NCI-H146 (cell line): ENCODE measurements at regions not wholly inside any gene's neighbourhood (a gene's known extent, or its start where the extent isn't known, plus 50 kb on each side); places are given as distances from the start of the nearest gene placed in this dataset.
A peak's percentile ranks its signal among the peaks of the same experiment; 100 is the strongest.

Source experiments
- DNase-seq: peaks from one replicate; lab custom pipeline; 2025; lab: John Stamatoyannopoulos, UW

DNA sequence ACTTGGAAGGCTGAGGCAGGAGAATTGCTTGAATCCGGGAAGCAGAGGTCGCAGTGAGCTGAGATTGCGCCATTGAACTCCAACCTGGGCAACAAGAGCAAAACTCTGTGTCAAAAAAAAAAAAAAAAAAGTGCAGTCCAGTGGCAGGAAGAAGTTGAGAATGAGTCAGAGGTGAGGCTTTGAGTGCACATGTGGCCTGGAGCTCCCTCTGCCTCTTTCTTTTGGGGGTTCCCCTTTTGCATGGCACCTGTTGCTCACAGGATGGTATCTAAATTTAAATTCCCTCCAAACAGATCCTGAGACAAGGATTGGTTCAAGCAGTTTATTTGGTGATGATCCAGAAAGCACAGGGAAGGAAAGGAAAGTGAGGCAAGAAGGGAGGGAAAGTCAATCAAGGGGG is 151.4 kb upstream of the STX18 start:
- no peak for DNase-seq

DNA sequence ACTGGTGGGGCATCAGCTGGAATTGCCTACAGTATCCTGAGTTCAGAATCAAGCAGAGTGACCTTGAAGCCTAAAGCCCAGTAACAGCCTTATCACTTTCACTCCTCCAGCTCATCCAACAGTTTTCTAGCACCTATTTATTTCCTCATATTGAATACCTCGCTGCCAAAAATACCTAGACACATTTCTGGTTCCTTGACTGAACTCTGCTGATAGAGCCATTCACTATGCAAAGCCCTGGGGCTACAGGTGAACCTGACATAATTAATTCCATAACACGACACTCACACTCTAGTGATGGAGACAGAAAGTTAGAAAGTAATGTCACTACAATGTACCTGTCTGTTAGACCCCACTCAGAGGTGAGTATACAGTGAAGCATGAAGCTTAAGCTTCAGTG is 149.0 kb upstream of the STX18 start:
- DNase-seq, result no peak

DNA sequence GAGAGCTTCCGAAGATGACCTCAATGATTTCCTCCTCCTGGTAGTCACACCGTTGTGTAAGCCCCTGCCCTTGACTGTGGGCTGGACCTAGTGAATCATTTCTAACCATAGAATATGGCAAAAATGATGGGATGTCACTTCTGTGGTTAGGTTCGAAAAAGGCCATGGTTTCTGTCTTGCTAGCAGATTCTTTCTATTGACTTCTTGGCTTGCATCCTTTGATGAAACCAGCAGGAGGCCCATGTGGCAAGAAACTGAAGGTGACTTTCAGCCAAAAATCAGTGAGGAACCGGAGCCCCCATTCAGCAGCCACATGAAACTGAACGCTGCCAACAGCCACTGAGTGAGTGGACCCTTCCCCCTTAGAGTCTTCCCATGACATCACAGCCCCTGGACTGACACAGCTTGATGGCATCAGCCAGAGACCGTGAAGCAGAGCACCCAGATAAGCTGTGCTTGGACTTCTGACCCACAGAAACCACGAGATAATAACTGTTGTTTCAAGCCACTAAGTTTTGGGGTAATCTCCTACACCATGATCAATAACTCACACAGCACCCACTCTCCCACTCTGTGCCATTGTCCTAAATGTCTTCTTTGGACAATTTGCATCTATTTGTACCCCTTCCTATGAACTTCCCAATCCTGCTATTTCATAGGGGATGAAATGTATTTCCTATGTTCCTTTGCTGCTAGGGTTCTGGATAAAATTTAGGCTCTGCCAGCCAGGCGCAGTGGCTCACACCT is 148.0 kb upstream of the STX18 start:
- no peak for DNase-seq

DNA sequence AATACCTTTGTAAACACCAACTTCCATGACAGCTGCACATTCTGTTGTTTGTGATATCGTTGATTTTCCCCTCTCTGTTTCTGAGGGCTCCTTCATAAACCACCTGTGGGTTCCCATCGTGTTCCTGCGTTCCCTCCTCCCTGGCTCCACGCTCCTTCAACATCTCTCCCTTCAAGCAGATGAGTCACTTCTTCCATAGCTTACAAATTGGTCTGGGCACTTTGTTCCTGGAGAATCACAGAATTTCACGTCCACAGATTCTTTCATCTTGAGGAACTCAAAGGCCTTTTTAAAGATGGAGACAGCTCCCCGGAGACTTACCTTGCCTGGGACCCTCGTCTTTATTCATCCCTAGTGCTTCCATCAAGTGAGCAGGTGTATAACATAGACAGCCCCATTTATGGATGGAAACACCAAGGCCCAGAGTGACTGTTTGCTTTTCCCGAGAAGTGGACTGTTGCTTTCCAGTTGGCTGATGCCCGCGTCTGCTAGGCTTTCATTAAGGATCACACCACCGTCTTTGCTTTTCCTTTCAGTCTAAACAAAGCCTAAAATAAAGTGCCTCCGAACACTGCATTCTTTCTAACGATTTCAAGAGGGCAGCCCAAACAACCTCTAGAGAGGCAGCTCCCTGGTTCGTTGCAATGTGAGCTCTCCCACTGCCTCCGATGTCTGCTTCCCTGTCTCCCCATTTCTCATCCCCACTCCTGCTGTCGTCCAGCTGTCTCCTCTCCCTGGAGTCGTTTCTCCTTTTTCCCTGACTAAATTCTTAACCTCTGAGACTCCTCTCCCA is 146.3 kb upstream of the STX18 start:
- no peak for DNase-seq

DNA sequence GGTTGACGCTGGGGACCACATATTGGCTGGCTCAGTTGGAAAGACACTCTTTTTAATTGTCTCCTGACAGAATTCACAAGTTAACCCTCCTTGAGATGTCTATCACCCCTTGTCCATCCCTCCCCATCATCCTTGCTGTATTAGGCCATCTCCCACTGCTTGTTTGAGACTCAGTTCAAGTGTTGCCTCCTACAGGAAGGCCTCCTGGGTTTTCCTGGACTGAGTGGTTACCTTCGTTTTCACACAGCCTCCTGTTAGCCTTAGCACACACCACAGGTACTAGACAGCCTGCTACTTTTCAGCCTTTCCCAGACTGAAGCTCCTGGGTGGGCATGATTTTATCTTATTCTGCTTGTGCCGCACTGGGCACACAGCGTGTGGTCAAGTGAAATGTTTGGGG is 145.3 kb upstream of the STX18 start:
- no peak for DNase-seq

DNA sequence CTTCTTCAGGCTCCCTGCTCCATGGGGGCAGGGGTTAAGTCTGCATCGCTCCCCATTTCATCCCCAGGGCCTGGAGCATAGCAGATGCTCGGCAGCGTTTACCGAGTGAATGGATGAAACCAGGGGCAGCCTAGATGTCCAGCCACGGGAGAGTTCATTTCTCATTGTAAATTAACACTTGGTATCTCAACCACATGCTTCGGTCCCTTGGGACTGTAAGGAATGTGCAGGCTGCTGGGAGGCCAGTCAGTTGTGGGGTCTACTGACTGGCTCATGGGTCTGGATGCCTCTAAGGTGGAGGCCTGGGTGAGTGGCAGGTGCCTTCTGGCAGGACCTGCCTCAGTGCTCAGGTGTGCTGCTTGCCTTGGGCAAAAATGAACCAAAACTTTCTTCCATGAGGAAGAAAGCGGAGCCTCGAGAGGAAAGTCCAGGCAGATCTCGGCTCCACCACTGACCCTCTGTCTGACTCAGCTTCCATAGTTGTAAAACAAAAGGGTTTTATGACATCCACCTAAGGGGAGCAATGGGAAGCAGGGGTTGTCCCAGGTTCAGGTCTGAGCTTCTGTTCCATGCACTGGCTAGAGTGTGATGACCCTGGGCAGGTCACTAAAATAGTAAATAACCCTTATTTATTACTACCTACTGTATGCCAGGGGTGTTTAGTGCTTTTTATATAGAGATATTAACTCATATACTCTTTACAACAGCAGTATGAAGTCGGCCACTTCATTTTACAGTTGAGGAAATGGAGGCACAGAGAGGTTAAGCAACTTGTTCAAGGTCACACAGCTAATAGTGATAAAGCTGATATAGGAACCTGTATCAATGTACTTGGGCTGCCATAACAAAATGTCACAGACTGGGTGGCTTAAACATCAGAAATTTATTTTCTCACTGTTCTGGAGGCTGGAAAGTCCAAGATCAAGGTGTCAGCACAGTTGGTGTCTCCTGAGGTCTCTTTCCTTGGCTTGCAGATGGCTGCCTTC is 144.3 kb upstream of the STX18 start:
- DNase-seq, result no peak

DNA sequence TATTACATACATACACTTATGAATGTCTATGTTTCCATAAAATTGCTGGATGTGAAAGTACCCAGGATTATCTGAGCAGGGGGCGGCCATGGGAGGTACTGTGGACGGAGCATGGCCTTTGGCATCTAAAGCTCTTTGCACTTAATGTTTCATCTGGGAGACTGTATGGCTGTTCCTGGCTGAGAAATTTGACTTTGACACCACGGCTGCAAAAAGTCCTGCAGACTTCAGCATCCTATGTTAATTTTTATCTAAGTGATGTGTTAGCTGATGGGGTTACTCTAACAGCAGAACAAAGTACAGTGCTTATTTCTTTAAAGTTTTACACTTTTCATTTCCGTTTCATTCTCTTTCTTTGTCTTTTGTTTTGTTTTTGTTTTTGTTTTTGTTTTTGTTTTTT is 139.8 kb upstream of the STX18 start:
- DNase-seq, result no peak

DNA sequence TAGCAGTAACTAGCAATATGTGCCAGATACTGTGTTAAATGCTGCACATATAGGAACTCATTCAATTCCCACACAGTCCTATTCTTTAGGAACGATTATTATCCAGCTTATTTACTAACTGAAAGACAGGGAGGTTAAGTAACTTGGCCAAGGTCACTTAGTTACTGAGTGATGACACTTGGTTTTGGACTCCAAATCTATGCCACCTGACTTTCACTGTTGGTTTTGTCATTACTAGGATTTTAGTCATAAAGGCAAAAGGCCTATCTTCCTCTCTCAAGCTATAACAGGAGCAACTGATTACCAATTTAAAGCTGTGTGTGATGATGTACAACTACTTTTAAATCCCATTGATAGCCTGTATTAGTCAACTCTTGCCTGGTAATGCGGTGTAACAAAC is 138.9 kb upstream of the STX18 start:
- DNase-seq, result no peak

DNA sequence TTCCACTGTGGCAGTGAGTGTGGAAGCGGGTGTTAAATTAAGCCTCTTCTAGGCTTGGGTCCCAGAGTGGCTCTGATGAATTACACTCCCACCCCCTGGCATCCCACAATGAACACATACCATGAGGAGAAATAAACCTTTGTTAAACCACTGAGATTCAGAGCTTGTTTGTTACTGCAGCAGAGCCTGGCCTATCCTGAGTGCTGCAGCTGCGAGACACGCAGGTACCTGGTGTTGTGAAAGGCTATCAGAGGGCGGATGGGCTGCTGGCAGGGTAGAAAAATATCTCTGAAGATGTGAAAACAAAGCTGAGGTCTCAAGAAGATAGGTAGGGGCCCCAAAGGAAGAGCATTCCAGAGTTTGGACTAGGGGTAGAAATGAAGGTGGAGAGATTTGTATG is 138.4 kb upstream of the STX18 start:
- DNase-seq, result no peak

DNA sequence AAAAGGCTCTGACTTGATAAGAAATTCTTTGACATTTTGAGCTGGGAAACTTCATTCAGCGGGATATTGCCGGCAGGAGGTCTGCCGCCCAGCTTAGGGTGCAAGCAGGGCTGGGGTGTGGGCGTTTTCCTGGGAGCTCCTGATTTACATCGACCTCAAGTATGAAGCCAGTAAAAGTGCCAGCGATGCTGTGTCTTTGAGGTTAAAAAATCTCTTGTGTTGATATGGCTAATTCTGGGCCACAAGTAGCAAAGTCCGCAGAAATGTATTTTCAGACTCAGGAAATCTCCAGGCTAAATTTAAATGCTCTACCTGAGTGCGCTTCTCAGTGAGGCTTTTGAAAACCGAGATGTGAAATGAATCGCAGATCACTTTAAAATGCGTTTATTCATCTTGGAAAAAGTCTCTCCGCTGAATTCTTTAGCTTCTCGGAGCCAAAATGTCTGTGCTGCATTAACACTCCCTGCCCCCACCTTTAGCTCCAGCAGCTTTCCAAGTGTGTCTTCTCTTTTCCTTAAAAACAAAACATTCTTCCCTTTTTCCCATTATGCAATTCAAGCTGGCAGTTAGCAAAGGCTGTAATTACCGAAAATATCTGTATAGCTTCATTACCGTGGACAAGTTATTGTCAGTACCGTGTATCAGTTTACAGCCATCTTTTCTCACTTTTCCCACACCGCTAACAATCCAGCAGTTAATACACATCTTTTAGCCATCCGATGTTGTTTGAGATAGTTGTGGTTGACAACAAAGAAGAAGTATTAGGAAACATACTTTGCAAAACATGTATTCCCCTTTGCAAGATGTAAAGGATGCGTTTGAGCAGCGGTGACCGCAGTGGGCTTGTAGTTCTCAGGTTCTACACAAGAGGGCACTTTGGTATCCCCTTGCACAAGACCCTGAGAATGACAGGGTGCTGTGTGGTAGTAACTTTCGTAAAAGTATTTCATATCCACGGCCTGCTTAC is 136.0 kb upstream of the STX18 start:
- DNase-seq, result no peak

DNA sequence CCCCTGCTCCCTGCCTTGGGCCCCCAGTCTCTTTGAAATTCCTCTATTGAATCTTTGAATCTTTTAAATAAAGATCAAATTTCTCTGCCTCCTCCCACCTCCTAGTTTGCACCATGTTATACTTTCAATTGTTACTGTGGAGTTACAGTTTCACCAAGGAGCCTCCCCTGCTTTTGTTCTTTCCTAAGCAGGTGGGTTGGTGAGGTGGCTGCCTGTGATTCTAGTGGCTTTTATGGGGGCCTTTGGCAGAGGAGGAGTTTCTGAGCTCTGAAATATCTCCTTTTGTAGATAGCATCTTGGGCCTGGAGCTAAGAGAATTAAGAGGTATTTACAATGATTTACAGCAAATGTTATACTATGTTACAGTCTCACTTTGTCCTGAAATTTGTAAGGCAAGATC is 133.8 kb upstream of the STX18 start:
- DNase-seq, result no peak

DNA sequence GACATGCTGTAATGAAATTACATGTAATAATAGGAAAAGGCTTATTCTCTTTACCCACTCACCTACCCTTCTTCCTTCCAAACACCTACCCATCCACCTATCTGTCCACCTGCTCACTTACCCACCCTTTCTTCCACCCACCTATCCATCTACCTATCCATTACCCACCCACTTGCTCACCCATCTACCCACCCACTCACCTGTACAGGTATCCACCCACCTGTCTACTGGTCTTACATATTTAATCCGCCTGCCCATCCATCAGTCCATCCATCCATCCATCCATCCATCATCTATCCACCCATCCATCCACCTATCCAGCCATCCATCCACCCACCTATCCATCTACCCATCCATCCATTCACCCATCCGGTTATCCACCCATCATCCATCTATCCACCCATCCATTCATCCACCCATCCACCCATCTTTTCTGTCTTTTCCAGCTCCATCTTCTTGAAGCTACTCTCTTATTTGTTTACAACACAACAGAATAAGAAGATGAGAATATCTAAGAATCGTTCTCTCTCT is 133.3 kb upstream of the STX18 start:
- DNase-seq, result no peak

DNA sequence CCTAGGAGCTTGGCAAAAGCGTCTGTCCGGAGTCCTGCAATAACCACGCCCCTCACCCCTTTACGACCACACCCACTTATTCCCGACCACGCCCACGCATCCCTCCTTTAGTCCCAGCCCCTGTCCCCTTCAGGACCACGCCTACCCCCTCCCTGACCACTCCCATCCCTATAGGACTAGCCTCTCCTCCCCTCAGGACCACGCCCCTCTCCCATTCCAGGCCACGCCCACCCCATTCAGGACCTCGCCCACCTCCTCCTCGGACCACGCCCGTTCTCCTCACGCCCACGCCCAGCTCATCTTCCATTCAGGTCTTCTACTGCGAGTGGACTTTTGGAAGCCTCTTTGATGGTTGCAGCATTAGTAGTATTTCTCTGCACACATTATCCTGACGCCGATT is 131.2 kb upstream of the STX18 start:
- peak; percentile 2 for DNase-seq

DNA sequence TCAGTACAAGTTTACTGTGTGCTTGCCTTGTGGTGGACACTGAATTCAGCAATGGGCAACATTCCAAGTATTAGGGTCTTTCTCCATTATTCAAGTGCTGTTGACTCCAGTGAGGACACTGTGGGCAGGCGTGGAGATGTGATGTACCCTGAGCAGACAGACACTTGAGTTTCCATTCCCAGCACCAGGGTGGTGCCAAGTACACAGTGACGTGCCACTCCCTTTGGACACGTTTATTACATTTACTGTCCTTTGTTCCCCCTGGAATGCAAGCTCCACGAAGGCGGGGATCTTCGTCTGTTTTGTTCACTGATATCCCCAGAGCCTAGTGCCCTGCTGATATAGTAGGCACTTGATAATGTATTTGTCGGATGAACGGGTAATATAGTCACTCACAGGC is 130.6 kb upstream of the STX18 start:
- DNase-seq, result no peak

DNA sequence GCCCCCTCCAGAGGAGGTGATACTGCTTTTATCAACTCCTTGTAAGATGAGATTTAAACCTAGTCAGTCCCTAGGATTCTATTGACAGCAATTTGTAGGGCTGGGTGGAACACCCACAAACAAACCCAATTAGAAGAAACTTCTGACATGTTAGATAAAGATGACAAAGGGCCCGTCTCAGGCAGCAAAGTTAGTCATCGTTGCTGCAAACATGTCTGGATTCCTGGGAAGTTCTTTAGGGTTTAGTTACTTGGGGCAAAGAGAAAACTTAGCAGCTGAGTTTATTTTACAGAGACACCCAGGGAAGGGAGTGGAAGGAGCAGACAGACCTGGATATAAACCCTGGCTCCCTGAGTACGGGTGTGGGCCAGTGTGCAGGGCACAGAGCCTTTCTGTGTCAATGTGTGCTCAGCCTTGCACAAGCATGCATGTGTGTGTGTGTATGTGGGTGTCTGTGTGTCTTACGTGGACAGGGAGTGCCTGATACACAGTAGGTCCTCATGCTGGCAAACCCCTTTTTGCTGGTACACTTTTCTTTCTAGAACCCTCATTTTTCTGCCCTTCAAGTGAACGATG is 130.0 kb upstream of the STX18 start:
- DNase-seq, result no peak

DNA sequence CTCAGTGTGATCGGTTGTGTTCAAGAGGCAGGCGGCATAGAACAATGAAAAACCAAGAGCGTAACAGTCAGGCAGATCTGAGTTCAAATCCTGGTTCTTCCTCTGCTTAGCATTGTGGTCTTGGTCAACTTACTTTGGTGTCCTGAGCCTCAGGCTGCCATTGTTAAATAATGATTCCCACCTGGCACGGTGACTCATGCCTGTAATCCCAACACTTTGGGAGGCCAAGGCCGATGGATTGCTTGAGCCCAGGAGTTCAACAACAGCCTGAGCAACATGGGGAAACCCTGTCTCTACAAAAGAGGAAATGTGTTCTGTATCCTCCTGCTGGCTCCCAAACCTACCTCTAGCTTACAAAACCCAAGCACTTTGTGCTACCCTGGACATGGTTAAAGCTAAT is 129.0 kb upstream of the STX18 start:
- no peak for DNase-seq

DNA sequence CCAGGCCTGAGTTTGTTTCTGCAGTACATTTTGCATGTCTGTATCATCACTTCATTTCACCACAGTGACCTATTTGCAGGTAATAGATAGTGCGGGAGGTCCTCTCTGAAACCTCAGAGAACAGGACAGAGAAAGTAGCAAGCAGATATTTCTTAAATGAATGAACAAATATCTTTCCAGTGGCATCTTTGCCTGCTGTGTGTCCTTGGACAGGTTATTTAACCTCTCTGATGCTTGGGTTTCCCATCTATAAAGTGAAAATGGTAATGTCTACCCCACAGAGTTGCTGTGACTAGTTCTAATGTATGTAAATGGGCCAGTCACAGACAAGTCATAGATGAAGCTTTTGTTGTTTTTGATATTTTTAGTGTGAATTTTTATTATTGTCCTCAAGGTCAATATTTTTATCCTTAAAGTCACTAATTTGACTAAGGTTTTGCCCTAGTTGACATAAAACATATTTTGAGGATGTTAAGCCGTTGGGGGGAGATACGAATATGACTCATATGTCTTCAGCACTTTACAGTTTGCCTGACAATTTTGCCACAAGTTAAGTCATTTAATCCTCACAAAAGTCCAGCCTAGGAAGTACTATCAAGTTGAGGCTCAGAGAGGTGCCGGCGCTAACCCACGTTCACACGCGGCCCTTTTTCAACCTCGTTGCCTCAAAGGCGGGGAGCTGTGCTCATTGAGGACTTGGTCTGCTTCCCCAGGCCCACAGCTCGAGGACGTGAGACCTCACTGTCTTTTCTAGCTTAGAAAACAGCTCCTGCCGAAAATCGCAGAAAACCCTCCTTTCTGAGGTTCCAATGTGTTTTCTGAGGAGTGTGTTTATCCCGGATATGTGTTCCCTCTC is 126.7 kb upstream of the STX18 start:
- DNase-seq, result no peak

DNA sequence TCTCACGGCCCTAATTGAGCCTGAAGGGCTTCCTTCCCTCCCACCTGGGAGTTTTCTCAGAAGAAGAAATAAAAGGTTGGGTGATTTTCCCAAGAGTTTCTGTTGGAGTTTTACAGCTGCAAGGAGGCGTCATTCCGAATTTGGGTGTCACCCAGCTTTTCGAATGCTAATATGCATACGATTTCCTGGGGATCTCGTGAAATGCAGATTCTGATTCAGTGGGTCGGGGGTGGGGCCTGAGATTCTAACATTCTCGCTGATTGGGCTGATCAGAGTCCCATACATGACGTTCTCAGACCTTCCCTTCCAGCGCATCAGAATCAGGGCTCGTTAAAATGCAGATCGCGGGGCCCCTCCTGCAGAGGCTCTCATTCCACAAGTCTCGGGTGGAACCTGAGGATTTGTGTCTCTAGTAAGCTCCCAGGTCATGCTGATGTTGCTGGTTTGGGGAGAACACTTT is 125.8 kb upstream of the STX18 start:
- no peak for DNase-seq
